Inflammatory macrophage (primary cell): ENCODE measurements at regions not wholly inside any gene's neighbourhood (a gene's known extent, or its start where the extent isn't known, plus 50 kb on each side); places are given as distances from the start of the nearest gene placed in this dataset.
"Not testable (repeated sequence)": the region's sequence is repeated elsewhere in the genome, so short reads cannot be mapped to it uniquely, and the experiment has no call there.

Source experiments
- DNase-seq, 2 donors: peaks; one replicate each; pipeline ENCODE4 v3.0.0-alpha.2; 2020 to 2022

DNA sequence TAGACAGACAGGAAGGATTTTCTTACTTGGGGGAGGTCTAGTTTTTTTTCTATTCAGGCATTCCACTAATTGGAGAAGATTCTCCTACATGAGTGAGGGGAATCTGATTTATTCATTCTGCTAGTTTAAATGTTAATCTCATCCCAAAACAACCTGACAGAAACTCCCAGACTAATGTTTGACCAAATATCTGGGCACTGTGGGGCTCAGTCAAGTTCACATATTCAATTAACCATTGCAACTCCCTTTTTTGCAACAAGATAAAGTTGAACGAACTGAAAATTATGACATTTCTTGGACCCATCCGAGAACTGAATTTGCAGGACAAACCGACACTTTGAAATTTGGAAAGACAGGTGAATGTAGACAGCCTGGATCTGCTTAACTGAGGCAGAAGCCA is 194.4 kb upstream of the PTER start:
- DNase-seq = no peak

DNA sequence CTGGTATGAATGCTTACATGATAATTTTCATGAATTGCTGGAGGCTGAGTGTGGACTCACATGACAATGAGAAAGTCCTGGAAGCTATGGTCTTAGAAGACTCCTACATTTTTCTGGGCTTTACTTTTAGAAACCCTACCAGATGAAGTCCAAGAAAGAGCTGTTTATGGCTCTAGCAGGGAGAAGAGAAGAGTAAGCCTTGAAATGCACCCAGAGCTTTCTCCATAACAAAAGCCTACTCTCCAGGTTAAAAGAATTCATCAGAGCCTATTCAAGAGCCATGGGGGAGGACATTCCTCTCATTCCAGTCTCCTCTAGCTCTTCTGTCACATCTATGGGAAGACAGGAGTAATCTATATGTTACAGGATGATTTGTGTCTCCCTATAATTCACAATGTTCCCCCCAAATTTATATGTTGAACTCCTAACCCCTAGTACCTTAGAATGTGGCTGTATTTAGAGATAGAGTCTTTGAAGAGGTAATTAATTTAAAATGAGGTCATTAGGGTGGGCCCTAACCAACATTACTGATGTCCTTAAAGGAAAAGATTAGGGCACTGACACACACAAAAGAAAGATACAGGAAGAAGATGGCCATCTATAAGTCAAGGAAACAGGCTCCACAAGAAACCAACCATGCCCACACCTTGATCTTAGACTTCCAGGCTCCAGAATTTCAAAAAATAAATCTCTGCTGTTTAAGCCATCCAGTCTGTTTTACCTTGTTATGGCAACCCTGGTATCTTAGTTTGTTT is 193.8 kb upstream of the PTER start:
- no peak for DNase-seq

DNA sequence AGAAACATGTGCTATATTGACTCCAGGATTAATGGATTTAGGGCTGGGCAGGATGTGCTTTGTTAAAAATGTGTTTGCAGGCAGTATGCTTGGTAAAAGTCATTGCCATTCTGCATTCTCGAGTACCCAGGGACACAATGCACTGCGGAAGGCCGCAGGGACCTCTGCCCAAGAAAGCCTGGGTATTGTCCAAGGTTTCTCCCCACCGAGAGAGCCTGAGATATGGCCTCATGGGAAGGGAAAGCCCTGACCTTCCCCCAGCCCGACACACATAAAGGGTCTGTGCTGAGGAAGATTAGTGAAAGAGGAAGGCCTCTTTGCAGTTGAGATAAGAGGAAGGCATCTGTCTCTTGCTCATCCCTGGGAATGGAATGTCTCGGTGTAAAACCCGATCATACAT is 186.7 kb upstream of the PTER start:
- not testable (repeated sequence) for DNase-seq

DNA sequence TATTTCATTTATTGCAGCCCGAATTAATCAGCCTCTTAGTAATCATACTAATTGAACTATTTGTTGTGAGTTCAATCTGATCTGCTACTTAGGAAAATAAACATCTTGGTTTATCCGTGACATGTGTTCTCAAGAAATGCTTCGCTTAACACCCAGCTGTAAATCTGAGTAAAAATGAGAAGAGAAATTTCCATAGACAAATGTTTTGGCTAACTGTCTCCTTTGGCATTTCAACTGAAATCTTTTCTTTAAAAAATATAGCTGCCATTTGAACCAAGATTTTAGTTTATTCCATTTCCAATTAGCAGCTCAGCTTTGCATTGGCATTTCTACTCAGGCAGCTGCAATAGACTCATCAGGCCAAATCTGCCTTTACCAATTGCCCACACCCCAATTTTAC is 180.5 kb upstream of the PTER start:
- no peak for DNase-seq

GRCh38 chr10:16258291-16259040 is 178.3 kb upstream of the PTER start:
- DNase-seq = no peak

DNA sequence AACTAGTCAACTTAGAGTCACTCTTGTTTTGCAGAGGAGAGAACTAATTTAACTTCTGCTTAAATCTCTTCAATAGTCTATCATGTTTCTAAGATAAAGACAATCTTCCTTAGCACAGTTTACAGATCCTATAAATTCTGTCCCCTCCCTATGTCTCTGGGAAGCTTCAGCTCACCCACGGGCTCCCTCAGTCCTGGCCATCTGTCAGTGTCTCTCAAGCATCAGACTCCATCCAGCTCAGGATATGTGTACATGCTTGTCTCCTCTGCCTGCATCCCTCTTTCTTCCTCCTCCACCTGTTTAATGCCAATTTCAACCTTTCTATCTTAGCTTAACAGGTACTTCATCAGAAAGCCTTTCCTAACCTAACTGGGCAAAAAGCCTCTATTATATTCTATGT is 177.1 kb upstream of the PTER start:
- no peak for DNase-seq

GRCh38 chr10:16260388-16260787 is 176.4 kb upstream of the PTER start:
- no peak for DNase-seq

- no peak for DNase-seq
Measured at GRCh38 chr10:16271571-16271970, 165.2 kb upstream of the PTER start.

- no peak for DNase-seq
Measured at GRCh38 chr10:16274911-16275310, 161.9 kb upstream of the PTER start.

GRCh38 chr10:16280595-16280994 is 156.2 kb upstream of the PTER start:
- no peak for DNase-seq

DNA sequence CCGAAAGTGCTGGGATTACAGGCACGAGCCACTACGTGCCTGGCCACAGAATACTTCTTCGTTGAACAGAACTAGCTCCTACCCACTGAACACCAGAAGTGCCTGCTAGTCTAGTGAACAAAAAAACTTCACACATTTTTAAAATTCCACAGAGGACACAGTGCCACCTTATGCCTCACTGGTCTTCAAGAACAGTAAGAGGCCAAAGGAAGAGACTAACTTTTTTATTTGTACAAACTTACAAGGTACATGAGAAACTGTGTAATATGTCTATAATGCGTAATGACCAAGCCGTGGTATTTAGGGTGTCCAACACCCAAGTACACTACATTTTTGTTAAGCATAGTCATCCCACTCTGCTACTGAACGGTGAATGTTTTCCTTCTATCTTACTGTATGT is 144.4 kb upstream of the PTER start:
- no peak for DNase-seq

- no peak for DNase-seq
Measured at GRCh38 chr10:16297069-16297468, 139.7 kb upstream of the PTER start.

DNA sequence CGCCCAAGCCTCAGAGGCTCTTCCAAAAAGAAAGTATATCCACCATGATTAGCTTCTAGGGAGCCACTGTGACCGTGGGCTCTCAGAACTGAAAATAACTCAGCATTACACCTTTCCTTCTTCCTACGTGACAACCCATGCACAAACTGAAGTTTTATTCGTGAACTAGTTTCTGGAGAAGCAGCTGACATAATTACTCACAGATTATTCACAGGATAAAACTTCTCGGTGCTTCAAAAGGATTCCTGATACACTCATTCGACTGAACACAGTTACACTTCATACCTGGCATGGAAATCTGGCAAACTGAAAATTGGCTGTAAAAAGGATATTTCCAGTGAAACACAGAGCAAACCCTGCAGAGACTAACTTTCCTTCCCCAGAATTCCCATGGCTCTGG is 139.2 kb upstream of the PTER start:
- no peak for DNase-seq

DNA sequence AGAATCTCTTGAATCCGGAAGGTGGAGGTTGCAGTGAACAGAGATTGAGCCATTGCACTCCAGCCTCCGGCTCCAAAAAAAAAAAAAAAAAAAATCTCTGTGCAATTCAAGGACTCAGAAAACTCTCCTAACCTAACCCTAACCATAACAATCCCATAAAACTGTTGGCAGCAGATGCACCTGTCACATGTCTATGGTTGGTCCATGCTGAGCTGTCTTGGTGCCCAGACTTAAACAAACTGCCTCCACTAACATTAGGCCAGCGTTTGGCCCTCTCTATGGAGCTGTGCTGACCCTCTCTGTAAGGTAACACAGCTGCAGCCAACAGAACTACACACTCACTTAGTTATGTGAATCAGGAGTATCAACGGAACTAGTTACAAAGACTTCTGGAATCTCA is 132.5 kb upstream of the PTER start:
- no peak for DNase-seq

GRCh38 chr10:16310440-16310839 is 126.4 kb upstream of the PTER start:
- no peak for DNase-seq

- no peak for DNase-seq
Measured at GRCh38 chr10:16314259-16314658, 122.6 kb upstream of the PTER start.

DNA sequence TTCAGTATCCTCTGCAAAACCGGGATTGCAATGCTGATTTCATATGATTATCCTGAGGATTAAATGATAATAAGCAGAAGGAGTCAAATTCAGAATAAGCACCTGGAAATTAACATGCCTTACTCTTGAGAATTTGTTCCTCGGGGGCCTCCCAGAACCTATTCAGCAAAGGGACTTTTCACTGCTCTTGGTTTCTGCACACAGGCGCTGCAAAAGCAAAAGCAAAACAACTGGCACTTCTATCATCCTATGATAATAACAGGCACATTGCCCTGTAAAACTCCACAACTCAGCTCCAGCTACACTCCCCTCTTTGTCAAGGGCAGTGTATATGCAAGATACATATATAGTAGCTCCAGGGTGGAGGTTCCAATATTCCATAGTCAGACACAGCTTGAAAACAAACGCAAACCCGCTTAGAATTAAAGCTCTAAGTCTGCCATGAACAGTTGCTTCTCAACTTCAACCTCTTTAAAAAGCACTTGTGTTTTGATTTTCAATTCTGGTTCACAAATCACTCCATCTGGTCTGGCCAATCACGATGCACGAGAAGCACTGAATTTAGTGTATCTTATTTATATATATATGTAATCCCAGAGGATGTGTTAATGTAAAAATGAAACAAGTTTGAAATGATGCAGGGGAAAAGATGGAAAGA is 119.9 kb upstream of the PTER start:
- DNase-seq = no peak

DNA sequence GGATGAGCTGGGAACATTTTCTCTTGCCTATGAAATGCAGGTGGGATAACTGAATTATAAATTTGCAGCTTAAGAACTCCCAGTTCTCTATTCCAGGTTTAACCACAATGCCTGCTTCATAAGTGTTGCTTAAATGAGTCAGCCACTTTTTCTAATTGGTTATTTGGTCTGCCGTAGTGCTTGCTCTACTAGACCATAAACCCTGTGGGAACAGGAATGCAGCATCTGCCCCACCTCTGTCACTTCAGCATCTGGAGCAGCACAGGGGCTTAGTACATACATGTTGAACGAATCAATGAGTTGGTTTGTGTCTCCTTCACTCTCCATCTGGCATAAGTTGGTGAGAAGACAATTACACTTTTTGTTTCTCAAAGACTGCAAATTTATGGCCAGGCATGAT is 95.2 kb upstream of the PTER start:
- no peak for DNase-seq

DNA sequence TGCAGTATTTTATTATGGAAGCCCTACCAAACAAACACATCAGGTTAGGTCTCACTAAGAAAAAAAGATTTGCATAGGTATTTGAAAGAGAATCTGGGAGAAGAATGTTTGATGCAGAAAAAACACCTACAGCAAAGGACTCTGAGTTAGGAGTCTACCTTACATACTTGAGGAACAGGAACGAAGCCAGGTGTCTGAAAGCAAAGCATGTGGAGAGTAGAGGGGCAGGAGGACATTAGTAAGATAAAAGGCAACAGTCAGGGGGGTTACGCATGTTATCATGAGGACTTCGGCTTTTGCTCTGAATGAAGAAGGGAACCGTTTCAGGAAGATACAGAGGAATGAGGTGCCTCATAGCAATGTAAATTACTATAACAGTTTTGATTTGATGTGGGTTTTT is 87.9 kb upstream of the PTER start:
- DNase-seq = no peak

DNA sequence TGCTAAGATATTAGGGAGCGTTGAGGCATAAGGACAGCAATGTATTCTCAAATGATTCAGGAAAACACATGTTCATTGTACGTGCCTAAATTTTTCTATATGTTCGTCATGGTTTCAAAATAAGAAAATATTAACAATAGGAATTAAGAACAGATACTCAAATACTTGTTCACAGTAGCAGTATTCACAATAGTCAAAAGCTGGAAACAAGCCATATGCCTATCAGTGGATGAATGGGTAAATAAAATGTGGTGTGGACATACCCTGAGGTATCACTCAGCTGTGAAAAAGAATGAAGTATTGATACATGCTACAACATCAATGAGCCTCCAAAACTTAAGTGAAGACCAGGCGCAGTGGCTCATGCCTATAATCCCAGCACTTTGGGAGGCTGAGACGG is 84.7 kb upstream of the PTER start:
- DNase-seq = no peak

DNA sequence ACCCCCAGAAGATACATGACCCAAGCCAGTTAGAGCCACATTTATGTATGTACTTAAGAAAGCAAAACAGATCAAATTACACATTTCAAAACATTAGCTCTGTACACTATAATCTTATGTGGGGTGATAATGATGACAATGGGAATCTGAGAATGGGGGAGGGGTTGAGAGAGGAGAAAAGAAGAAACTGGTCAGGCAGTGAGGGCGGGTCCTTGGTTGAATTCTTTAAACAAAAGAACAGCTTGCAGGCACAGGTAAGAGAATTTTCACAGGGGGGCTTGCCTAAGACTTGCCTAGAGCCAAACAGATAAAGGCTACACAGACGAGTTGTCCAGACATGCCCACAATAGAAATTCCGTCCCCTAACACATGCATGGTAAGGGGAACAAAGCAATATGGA is 76.8 kb upstream of the PTER start:
- no peak for DNase-seq

DNA sequence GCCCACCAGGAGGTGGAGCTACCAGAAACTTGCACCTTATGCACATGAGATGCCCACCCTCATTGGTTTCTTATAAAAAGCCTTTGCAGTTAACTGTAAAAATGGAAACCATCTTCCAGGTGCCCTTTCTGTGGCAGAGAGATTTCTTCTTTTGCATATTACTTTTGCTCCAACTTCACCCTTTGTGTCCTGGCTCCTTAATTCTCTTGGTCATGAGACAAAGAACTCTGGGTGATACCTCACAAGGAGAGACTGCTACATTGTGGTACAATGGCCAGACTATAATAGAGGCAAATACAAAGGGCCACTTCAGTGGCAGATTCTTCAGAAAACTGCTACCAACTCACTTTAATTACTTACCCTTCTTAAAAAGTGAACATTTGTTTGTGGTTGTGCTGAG is 76.4 kb upstream of the PTER start:
- DNase-seq = no peak

GRCh38 chr10:16361086-16361485 is 75.7 kb upstream of the PTER start:
- no peak for DNase-seq

GRCh38 chr10:16363741-16364140 is 73.1 kb upstream of the PTER start:
- no peak for DNase-seq
